Loucy (cell line): ENCODE measurements at regions not wholly inside any gene's neighbourhood (a gene's known extent, or its start where the extent isn't known, plus 50 kb on each side); places are given as distances from the start of the nearest gene placed in this dataset.

Experiments used
- CTCF ChIP-seq: fragments of 200-600 bp; sonication (generic); conservative IDR thresholded peaks from 2 replicates; pipeline ENCODE4 v1.5.1; 2014; ENCODE audit warnings: mild to moderate bottlenecking, antibody characterized with exemption, low read length
- EZH2phosphoT487 ChIP-seq: fragments of 200-600 bp; IDR thresholded peaks from 2 replicates; pipeline ENCODE4 v1.6.1; 2018; ENCODE audit warnings: antibody characterized with exemption, mild to moderate bottlenecking, moderate library complexity, borderline replicate concordance

- TF ChIP-seq CTCF (no peak), EZH2phosphoT487 (no peak)
Observed at GRCh38 chr14:62015243-62015642, 253.0 kb downstream of the SNAPC1 start.
